ENCODE measurements at regions not wholly inside any gene's neighbourhood (a gene's known extent, or its start where the extent isn't known, plus 50 kb on each side); places are given as distances from the start of the nearest gene placed in this dataset.

DNA sequence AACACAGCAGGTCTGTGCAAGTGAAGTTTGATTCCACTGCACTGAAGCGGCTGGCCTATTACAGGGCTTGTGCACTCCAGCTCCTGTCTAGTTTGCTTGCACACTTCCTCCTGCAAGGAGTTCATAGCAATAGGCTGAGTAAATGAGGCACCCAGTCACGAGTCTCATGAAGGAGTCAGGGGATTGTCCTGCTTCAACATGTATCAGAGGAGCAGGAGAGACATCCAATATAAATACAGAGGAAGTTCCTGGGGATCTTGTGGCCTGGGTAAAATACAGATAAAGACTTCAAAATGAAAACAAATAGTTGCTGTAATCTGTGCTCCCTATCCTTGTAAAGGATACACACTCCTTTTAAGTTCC lies 259.9 kb downstream of the SLITRK1 start:
- ChIA-PET CTCF (no interaction called here), POLR2A (no interaction called here)
- TF ChIP-seq ZFP41 (tag by site-specific recombination; IDR thresholded peaks at IDR 0.05; ENCODE audit: borderline replicate concordance) (no peak), ZNF16 (tag by site-specific recombination; IDR thresholded peaks at IDR 0.05; ENCODE audit: low read depth) (no peak), ZSCAN30 (tag by site-specific recombination; IDR thresholded peaks at IDR 0.05) (no peak), ZNF292 (tag by site-specific recombination; IDR thresholded peaks at IDR 0.05; ENCODE audit: borderline replicate concordance, low read depth) (no peak), ZNF654 (tag by site-specific recombination; IDR thresholded peaks at IDR 0.05; ENCODE audit: low read depth) (no peak), MYNN (tag by site-specific recombination; IDR thresholded peaks at IDR 0.05; ENCODE audit: borderline replicate concordance) (no peak), ZNF707 (tag by site-specific recombination; IDR thresholded peaks at IDR 0.05) (no peak)
- TF ChIP-seq, protein P1, sequence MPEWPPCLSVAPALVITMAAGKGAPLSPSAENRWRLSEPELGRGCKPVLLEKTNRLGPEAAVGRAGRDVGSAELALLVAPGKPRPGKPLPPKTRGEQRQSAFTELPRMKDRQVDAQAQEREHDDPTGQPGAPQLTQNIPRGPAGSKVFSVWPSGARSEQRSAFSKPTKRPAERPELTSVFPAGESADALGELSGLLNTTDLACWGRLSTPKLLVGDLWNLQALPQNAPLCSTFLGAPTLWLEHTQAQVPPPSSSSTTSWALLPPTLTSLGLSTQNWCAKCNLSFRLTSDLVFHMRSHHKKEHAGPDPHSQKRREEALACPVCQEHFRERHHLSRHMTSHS (tag by site-specific recombination; IDR thresholded peaks at IDR 0.05) = no peak
- TF ChIP-seq, protein P2, sequence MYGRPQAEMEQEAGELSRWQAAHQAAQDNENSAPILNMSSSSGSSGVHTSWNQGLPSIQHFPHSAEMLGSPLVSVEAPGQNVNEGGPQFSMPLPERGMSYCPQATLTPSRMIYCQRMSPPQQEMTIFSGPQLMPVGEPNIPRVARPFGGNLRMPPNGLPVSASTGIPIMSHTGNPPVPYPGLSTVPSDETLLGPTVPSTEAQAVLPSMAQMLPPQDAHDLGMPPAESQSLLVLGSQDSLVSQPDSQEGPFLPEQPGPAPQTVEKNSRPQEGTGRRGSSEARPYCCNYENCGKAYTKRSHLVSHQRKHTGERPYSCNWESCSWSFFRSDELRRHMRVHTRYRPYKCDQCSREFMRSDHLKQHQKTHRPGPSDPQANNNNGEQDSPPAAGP (tag by site-specific recombination; IDR thresholded peaks at IDR 0.05) = no peak
- TF ChIP-seq, protein P3, sequence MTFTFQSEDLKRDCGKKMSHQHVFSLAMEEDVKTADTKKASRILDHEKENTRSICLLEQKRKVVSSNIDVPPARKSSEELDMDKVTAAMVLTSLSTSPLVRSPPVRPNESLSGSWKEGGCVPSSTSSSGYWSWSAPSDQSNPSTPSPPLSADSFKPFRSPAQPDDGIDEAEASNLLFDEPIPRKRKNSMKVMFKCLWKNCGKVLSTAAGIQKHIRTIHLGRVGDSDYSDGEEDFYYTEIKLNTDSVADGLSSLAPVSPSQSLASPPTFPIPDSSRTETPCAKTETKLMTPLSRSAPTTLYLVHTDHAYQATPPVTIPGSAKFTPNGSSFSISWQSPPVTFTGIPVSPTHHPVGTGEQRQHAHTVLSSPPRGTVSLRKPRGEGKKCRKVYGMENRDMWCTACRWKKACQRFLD (tag by site-specific recombination; IDR thresholded peaks at IDR 0.05) = no peak
- Histone ChIP-seq H3K9me3 (ENCODE audit: control insufficient read depth, insufficient read depth, low read depth, low read length) (no peaks in the 10 kb centered on the region), H3K4me1 (ENCODE audit: control insufficient read depth, insufficient read depth, low read length) (no peaks in the 10 kb centered on the region), H3K4me3 (ENCODE audit: low read depth, low read length) (no peak overlapping the region), H3K36me3 (ENCODE audit: control insufficient read depth in 2 of 2, insufficient read depth in 1 of 2, low read length in 2 of 2) (no peaks in the 10 kb centered on the region), H3K27ac (ENCODE audit: extremely low read depth, low read depth, low read length) (no peak overlapping the region)

DNA sequence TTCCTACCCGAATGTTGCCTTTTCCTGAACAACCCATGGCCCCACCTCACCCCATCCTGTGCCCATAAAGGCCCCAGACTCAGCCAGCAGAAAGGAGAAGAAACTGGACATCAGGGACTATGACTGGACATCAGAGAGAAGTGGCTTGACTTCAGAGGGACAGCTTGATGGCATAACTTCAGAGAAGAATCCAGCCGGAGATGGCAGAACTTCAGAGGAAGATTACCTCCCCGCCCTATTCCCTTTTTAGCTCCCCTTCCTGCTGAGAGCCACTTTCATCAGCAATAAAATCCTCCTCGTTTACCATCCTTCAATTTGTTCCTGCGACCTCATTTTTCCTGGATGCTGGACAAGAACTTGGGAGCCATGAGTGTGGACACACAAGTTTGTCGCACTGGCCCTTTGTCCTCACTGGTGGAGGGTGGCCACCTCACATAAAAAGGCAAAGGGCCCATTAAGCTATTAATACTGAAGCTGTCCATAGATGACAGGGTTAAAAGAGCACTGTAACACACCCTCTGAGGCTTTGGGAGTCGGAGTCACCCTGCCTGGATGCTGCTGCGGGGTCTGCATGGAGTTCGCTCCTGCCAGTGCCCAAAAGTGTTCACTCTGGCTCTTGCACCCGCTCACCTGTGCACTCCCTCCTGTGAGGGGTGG lies 260.4 kb downstream of the SLITRK1 start:
- Histone ChIP-seq H3K4me3 (ENCODE audit: low read depth, low read length) (no peak overlapping the region), H3K36me3 (ENCODE audit: control insufficient read depth in 2 of 2, insufficient read depth in 1 of 2, low read length in 2 of 2) (no peaks in the 10 kb centered on the region), H3K4me1 (ENCODE audit: control insufficient read depth, insufficient read depth, low read length) (no peaks in the 10 kb centered on the region), H3K27ac (ENCODE audit: extremely low read depth, low read depth, low read length) (no peak overlapping the region), H3K9me3 (ENCODE audit: control insufficient read depth, insufficient read depth, low read depth, low read length) (no peaks in the 10 kb centered on the region)
- ChIA-PET CTCF (no interaction called here), POLR2A (no interaction called here)
- no peak for TF ChIP-seq ZNF48 (tag by site-specific recombination; IDR thresholded peaks at IDR 0.05)
- TF ChIP-seq ZNF274 (IDR thresholded peaks at IDR 0.05; ENCODE audit: low read length) = no peak
- TF ChIP-seq ZNF274 (tag by site-specific recombination; IDR thresholded peaks at IDR 0.05; ENCODE audit: borderline replicate concordance) = no peak
- TF ChIP-seq ZNF426 (tag by site-specific recombination; IDR thresholded peaks at IDR 0.05) = no peak
- TF ChIP-seq ZNF366 (tag by site-specific recombination; conservative IDR thresholded peaks at IDR 0.05) = no peak
- TF ChIP-seq ZNF433 (tag by site-specific recombination; IDR thresholded peaks at IDR 0.05; ENCODE audit: low read depth) = no peak
- TF ChIP-seq ZNF223 (tag by site-specific recombination; IDR thresholded peaks at IDR 0.05) = no peak
- TF ChIP-seq RBAK (tag by site-specific recombination; IDR thresholded peaks at IDR 0.05) = no peak
- TF ChIP-seq ZFP69B (tag by site-specific recombination; IDR thresholded peaks at IDR 0.05) = no peak
- no peak for TF ChIP-seq ZFP3 (tag by site-specific recombination; IDR thresholded peaks at IDR 0.05; ENCODE audit: low read depth)
- TF ChIP-seq, protein P3 (tag by site-specific recombination; IDR thresholded peaks at IDR 0.05) = no peak
- no peak for TF ChIP-seq PRDM6 (tag by site-specific recombination; IDR thresholded peaks at IDR 0.05)
- TF ChIP-seq, protein P4, sequence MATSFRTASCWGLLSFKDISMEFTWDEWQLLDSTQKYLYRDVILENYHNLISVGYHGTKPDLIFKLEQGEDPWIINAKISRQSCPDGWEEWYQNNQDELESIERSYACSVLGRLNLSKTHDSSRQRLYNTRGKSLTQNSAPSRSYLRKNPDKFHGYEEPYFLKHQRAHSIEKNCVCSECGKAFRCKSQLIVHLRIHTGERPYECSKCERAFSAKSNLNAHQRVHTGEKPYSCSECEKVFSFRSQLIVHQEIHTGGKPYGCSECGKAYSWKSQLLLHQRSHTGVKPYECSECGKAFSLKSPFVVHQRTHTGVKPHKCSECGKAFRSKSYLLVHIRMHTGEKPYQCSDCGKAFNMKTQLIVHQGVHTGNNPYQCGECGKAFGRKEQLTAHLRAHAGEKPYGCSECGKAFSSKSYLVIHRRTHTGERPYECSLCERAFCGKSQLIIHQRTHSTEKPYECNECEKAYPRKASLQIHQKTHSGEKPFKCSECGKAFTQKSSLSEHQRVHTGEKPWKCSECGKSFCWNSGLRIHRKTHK (tag by site-specific recombination; IDR thresholded peaks at IDR 0.05) = no peak
- no peak for TF ChIP-seq ZNF114 (tag by site-specific recombination; IDR thresholded peaks at IDR 0.05)
